Epithelial cell of esophagus (primary cell): ENCODE measurements at regions not wholly inside any gene's neighbourhood (a gene's known extent, or its start where the extent isn't known, plus 50 kb on each side); places are given as distances from the start of the nearest gene placed in this dataset.
A peak's percentile ranks its signal among the peaks of the same experiment; 100 is the strongest.

Experiments used
- DNase-seq: peaks from one replicate; pipeline ENCODE4 v3.0.0; 2010; ENCODE audit warnings: low read depth
- H3K4me3 ChIP-seq: 2 replicates; pipeline ENCODE4 v1.5.1; 2011; ENCODE audit warnings: mild to moderate bottlenecking, low read length, control low read depth
- CTCF ChIP-seq: IDR thresholded peaks from 2 replicates; pipeline ENCODE4 v1.5.1; 2011; ENCODE audit warnings: low read depth, mild to moderate bottlenecking, low read length, control low read depth, inconsistent platforms; ENCODE audit not compliant: insufficient read depth; ENCODE audit errors: missing control alignments

- H3K4me3 ChIP-seq = no peak overlapping the region
- no peak for TF ChIP-seq CTCF
- DNase-seq = no peak
These were observed 405.0 kb upstream of the TMTC1 start for GRCh38 chr12:30188602-30189326.

GRCh38 chr12:30187426-30187825, 403.7 kb upstream of the TMTC1 start:
- TF ChIP-seq CTCF = no peak
- no peak overlapping the region for H3K4me3 ChIP-seq
- DNase-seq = no peak

- no peak for TF ChIP-seq CTCF
These were observed 397.6 kb upstream of the TMTC1 start for GRCh38 chr12:30181334-30181733.

GRCh38 chr12:30180602-30181001, 396.9 kb upstream of the TMTC1 start:
- TF ChIP-seq CTCF = no peak
- DNase-seq = no peak
- H3K4me3 ChIP-seq = no peak overlapping the region

More at GRCh38 chr12:30181334-30181733, 397.6 kb upstream of the TMTC1 start:
- DNase-seq = no peak
- no peak overlapping the region for H3K4me3 ChIP-seq

- H3K4me3 ChIP-seq = no peak overlapping the region
- no peak for TF ChIP-seq CTCF
- DNase-seq = no peak
These were observed 395.2 kb upstream of the TMTC1 start for GRCh38 chr12:30178916-30179315.

GRCh38 chr12:30169839-30170591, 386.3 kb upstream of the TMTC1 start:
- H3K4me3 ChIP-seq = no peak overlapping the region
- no peak for TF ChIP-seq CTCF
- peak; percentile 8 for DNase-seq
